ENCODE measurements at regions not wholly inside any gene's neighbourhood (a gene's known extent, or its start where the extent isn't known, plus 50 kb on each side); places are given as distances from the start of the nearest gene placed in this dataset.
A peak's percentile ranks its signal among the peaks of the same experiment; 100 is the strongest.
"Not testable (repeated sequence)": the region's sequence is repeated elsewhere in the genome, so short reads cannot be mapped to it uniquely, and the experiment has no call there.

DNA sequence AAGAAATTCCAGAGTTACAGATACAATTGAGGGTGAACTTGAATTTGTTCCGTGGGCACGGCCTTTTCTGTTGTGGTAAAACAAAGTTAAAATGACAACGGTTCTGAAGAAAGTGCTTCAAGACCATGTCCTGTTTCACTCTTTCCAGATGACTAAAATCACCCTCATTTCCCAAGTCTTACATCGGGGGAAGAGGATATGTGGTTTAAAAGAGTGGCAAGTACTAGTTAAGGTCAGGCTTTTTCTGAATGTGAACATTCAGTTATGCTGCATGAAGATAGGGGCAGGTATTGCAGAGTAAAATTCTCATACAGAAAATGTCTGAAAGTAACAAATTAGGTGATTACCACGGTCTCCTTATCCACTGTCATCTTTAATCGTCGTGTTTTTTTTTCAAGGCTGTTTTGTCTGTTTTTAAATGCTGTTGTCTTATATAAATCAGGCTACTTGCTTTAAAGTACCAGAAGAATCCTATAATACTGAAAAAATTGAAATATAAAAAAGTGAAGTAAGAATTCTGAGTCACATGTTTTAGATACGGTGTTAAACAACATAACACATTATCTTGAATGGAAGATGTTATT lies 236.6 kb upstream of the PLGLB2 start:
- not testable (repeated sequence) for H3K4me3 ChIP-seq (IDR thresholded peaks at IDR 0.05; ENCODE audit: insufficient read depth, low read depth, low read length); H3K4me2 ChIP-seq; H2AFZ ChIP-seq (ENCODE audit: low read depth); H3K36me3 ChIP-seq (ENCODE audit: insufficient read depth); H4K20me1 ChIP-seq (ENCODE audit: insufficient read depth); H3K27me3 ChIP-seq (ENCODE audit: insufficient read depth, low read depth); H3K27ac ChIP-seq; H3K9ac ChIP-seq
- Histone ChIP-seq H3K4me1 (ENCODE audit: low read depth, poor library complexity, severe bottlenecking) (peaks cover 35% of the 10 kb centered on the region), H3K79me2 (ENCODE audit: insufficient read depth, low read depth) (peaks cover 20% of the 10 kb centered on the region; the same call in 1 of the 2 replicates)

DNA sequence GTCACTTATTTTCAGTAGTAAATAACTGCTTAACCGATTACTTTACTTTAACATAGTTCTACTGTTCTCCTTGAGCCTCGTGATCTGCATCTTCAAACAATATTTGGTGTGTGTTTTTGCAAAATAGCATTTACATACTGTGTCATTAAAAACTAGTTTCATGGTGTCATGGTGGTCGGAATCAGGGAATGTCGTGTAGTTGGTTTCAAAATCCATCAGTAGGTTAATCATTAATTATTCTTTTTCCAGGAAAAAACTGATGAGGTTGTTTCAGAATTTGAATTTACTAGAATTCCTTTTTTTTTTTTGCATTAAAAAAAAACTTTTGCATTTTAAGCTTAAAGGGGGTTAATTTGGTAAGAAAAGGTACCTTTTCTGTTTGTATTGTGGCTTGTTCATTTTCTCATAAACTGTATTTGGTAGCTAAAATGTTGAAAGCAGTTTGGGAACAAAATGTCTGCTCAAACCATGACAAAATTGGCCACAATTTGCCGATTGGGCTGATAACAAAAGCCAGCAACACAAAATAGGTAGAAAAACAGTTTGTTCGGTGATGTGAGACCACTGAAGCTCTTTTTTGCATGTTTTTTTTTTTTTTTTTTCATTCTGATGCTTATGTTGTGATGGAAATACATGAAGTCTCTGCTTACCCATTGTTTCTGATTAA lies 234.9 kb upstream of the PLGLB2 start:
- H4K20me1 ChIP-seq (ENCODE audit: insufficient read depth); H2AFZ ChIP-seq (ENCODE audit: low read depth); H3K4me3 ChIP-seq (IDR thresholded peaks at IDR 0.05; ENCODE audit: insufficient read depth, low read depth, low read length); H3K27me3 ChIP-seq (ENCODE audit: insufficient read depth, low read depth); H3K36me3 ChIP-seq (ENCODE audit: insufficient read depth): not testable (repeated sequence)
- peaks cover 27% of the 10 kb centered on the region; the same call in 1 of the 2 replicates for H3K79me2 ChIP-seq (ENCODE audit: insufficient read depth, low read depth)
- peak overlapping the region; percentile 69 for H3K27ac ChIP-seq
- peaks cover 34% of the 10 kb centered on the region for H3K4me1 ChIP-seq (ENCODE audit: low read depth, poor library complexity, severe bottlenecking)
- H3K9ac ChIP-seq = peak overlapping the region; percentile 36; the same call in 1 of the 2 replicates
- H3K4me2 ChIP-seq = peak overlapping the region; percentile 59; the same call in 1 of the 2 replicates

DNA sequence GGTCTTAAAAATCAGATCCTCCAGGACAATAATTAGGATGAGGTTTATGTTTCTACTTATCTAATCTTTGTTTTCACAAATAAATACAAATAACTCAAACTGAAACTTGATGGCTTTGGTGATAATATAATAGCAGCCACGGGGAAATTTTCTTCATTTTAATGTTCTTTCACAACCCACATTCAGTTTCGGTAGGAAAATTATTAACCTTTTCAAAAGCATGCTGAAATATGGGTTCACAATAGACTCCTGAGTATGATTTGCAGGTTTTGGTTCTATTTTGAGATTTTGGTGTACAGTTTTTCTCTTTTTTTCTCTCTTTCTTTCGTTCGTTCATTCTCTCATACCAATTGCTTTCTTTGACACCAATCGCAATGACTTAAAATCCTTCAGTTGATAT lies 233.9 kb upstream of the PLGLB2 start:
- not testable (repeated sequence) for H3K27me3 ChIP-seq (ENCODE audit: insufficient read depth, low read depth); H4K20me1 ChIP-seq (ENCODE audit: insufficient read depth); H3K4me3 ChIP-seq (IDR thresholded peaks at IDR 0.05; ENCODE audit: insufficient read depth, low read depth, low read length); H3K36me3 ChIP-seq (ENCODE audit: insufficient read depth); H3K4me2 ChIP-seq; H3K9ac ChIP-seq; H2AFZ ChIP-seq (ENCODE audit: low read depth)
- Histone ChIP-seq H3K27ac (peak overlapping the region; percentile 47; the same call in 1 of the 2 replicates), H3K79me2 (ENCODE audit: insufficient read depth, low read depth) (peaks cover 24% of the 10 kb centered on the region; the same call in 1 of the 2 replicates), H3K4me1 (ENCODE audit: low read depth, poor library complexity, severe bottlenecking) (peaks cover 24% of the 10 kb centered on the region)

DNA sequence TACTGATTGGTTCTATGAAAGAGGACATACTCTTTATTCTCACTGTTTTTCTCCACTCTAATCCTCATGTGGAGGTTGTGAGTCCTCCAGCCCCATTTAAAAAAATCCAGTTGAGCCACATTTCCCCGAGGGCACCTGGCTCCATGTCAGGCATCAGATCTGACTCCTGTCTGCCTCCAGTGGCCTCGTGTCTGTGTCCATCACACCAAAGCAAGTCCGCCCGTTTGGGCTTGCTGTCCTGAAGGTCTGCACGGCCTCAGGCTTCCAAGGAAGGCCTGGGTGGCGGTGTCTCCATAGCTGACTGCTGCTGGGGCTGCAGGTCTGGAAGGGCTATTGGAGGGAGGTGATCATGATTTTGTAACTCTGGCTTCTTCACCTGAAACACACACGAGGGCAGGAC lies 233.4 kb upstream of the PLGLB2 start:
- H3K36me3 ChIP-seq (ENCODE audit: insufficient read depth); H2AFZ ChIP-seq (ENCODE audit: low read depth); H3K9ac ChIP-seq; H4K20me1 ChIP-seq (ENCODE audit: insufficient read depth); H3K27me3 ChIP-seq (ENCODE audit: insufficient read depth, low read depth); H3K27ac ChIP-seq; H3K4me2 ChIP-seq; H3K4me3 ChIP-seq (IDR thresholded peaks at IDR 0.05; ENCODE audit: insufficient read depth, low read depth, low read length): not testable (repeated sequence)
- Histone ChIP-seq H3K79me2 (ENCODE audit: insufficient read depth, low read depth) (peaks cover 22% of the 10 kb centered on the region; the same call in 1 of the 2 replicates), H3K4me1 (ENCODE audit: low read depth, poor library complexity, severe bottlenecking) (peaks cover 19% of the 10 kb centered on the region)

DNA sequence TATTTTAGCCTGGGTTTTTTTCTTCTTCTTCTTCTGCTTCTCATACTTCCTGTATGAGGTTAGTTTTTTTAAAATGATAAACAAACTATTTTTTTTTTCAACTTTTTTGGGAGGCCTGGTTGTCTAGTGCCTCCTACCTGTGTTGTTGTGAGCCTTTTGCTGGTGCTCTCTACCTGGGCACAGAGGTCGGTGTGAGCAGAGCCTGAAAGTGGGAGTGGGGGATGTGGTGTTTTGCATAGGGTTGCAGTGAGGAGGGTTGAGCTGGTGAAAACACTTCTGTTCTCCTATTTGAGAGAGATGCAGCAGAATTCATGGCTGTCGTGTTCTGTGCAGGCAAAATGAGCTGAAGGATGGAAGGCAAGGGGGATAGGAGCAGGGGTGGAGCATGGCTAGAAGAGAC lies 232.7 kb upstream of the PLGLB2 start:
- not testable (repeated sequence) for H3K27ac ChIP-seq, H3K4me2 ChIP-seq
- peaks cover 18% of the 10 kb centered on the region for H3K4me1 ChIP-seq (ENCODE audit: low read depth, poor library complexity, severe bottlenecking)

DNA sequence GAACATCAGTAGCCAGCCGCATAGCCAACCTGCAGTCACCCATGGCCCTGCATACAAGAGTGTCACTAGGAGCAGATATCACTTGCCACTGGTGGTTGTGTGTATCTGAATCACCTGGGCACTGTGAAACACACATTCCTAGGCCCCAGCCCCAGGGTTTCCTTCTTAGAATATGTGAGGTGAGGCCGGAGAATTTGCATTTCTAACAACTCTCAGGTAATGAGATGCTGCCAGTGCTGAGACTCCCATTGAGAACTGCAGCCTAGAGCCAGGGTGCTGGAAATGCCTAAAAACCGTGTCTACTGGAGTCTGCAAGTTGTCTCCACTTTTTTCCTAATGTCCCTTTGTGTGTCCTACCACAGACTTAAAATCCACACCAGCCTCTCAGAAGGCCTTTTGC lies 232.0 kb upstream of the PLGLB2 start:
- H2AFZ ChIP-seq (ENCODE audit: low read depth); H4K20me1 ChIP-seq (ENCODE audit: insufficient read depth); H3K4me3 ChIP-seq (IDR thresholded peaks at IDR 0.05; ENCODE audit: insufficient read depth, low read depth, low read length); H3K9ac ChIP-seq; H3K4me2 ChIP-seq; H3K27me3 ChIP-seq (ENCODE audit: insufficient read depth, low read depth); H3K27ac ChIP-seq; H3K36me3 ChIP-seq (ENCODE audit: insufficient read depth): not testable (repeated sequence)
- Histone ChIP-seq H3K79me2 (ENCODE audit: insufficient read depth, low read depth) (peaks cover 19% of the 10 kb centered on the region; the same call in 1 of the 2 replicates), H3K4me1 (ENCODE audit: low read depth, poor library complexity, severe bottlenecking) (peaks cover 14% of the 10 kb centered on the region)

More for the DNA sequence above, 232.7 kb upstream of the PLGLB2 start:
- not testable (repeated sequence) for H2AFZ ChIP-seq (ENCODE audit: low read depth); H3K4me3 ChIP-seq (IDR thresholded peaks at IDR 0.05; ENCODE audit: insufficient read depth, low read depth, low read length); H3K36me3 ChIP-seq (ENCODE audit: insufficient read depth); H4K20me1 ChIP-seq (ENCODE audit: insufficient read depth); H3K9ac ChIP-seq; H3K27me3 ChIP-seq (ENCODE audit: insufficient read depth, low read depth)
- H3K79me2 ChIP-seq (ENCODE audit: insufficient read depth, low read depth) = peaks cover 22% of the 10 kb centered on the region; the same call in 1 of the 2 replicates

DNA sequence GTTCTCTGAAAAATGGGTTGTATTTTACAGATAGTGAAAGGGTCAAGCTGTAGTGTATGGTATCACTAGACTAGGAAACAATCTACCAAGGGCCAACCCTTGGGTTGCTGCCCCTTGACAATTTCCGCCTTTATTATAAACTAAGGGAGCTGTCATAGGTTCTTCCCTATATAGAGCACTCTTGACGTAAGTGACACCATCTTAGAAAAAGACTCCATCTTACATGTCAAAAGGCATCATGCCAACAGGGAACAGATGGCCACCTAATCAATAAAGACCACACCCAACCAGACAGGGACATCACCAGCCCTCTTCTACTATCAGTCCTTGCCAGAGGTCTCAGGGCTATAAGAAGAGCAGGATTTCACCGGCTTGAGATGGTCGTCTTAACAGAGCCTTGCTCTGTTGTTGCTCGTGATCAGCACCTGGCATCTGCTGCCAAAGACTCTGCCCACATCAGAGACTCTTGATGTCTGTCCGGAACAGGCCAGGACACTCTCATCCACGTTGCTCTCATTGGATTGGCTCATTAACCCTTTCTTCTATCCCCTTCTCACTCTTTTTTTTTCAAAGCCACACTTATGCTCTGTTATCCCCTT lies 231.4 kb upstream of the PLGLB2 start:
- not testable (repeated sequence) for H3K27me3 ChIP-seq (ENCODE audit: insufficient read depth, low read depth); H4K20me1 ChIP-seq (ENCODE audit: insufficient read depth); H3K36me3 ChIP-seq (ENCODE audit: insufficient read depth); H3K4me3 ChIP-seq (IDR thresholded peaks at IDR 0.05; ENCODE audit: insufficient read depth, low read depth, low read length); H3K27ac ChIP-seq; H3K9ac ChIP-seq; H3K4me2 ChIP-seq; H2AFZ ChIP-seq (ENCODE audit: low read depth)
- H3K4me1 ChIP-seq (ENCODE audit: low read depth, poor library complexity, severe bottlenecking) = peaks cover 14% of the 10 kb centered on the region
- H3K79me2 ChIP-seq (ENCODE audit: insufficient read depth, low read depth) = peaks cover 19% of the 10 kb centered on the region; the same call in 1 of the 2 replicates

DNA sequence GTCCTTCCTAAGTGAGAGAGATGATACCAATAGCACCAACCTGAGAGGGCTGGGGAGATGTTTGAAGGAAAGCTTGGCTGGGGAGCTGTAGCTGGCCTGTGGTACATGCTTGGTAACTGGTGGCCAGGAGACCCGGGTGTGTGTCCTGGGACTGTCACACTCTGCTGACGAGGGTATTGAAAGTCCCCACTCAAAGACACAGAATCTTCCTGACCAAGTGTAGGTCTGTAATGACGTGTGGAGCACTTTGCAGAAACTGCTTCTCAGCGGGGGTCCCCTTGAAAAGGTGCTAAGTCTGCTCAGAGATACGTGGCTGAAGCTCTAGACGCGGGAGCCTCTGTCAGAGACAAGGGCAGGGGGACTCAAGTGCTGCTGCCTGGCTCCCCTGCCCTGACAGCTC lies 230.4 kb upstream of the PLGLB2 start:
- Histone ChIP-seq H3K4me1 (ENCODE audit: low read depth, poor library complexity, severe bottlenecking) (peaks cover 12% of the 10 kb centered on the region), H3K79me2 (ENCODE audit: insufficient read depth, low read depth) (peaks cover 19% of the 10 kb centered on the region; the same call in 1 of the 2 replicates)
- H3K27ac ChIP-seq; H3K36me3 ChIP-seq (ENCODE audit: insufficient read depth); H3K9ac ChIP-seq; H4K20me1 ChIP-seq (ENCODE audit: insufficient read depth); H3K27me3 ChIP-seq (ENCODE audit: insufficient read depth, low read depth); H3K4me2 ChIP-seq; H2AFZ ChIP-seq (ENCODE audit: low read depth); H3K4me3 ChIP-seq (IDR thresholded peaks at IDR 0.05; ENCODE audit: insufficient read depth, low read depth, low read length): not testable (repeated sequence)

DNA sequence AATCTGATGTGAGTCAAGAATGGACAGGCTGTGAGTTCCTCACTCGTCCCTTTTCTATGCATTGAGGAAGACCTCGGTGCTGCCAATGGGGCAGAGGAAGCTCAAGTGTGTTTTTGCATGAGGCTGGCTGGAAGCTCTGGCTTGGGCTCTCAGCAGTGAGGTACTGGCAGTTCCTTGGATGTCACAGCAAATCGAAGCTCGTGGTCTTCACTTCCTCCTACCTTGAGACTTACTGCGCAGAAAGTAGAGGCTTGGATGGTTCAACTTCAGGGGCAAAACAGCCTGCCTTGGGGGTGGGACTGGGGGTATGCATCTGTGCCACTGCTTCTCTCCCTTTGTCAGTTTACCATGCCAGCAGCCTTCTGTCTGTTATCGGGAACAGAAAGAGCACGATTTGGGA lies 229.8 kb upstream of the PLGLB2 start:
- H3K9ac ChIP-seq; H3K27me3 ChIP-seq (ENCODE audit: insufficient read depth, low read depth); H2AFZ ChIP-seq (ENCODE audit: low read depth); H3K4me2 ChIP-seq; H3K36me3 ChIP-seq (ENCODE audit: insufficient read depth); H3K4me3 ChIP-seq (IDR thresholded peaks at IDR 0.05; ENCODE audit: insufficient read depth, low read depth, low read length); H3K27ac ChIP-seq; H4K20me1 ChIP-seq (ENCODE audit: insufficient read depth): not testable (repeated sequence)
- Histone ChIP-seq H3K79me2 (ENCODE audit: insufficient read depth, low read depth) (peaks cover 19% of the 10 kb centered on the region; the same call in 1 of the 2 replicates), H3K4me1 (ENCODE audit: low read depth, poor library complexity, severe bottlenecking) (peaks cover 12% of the 10 kb centered on the region)

DNA sequence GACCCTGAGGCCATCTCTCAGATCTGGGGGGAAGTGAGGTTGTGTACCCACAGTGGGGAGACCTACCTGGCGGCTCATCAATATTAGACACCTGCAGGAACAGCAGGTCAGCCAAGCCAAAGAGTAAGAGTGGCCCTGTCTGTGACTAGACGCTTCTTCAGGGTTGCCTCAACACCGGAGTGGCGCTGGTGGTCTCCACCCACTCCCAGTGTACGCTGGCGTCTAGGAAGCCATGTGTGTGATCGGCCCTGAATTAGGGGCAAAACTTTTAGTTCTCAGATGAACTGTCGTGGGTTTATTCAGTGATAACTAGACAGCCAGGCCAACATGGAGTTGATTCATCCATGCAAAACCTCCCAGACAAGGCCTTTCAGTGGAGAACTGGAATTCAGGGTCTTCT lies 229.3 kb upstream of the PLGLB2 start:
- H3K27me3 ChIP-seq (ENCODE audit: insufficient read depth, low read depth); H2AFZ ChIP-seq (ENCODE audit: low read depth); H3K4me2 ChIP-seq; H3K9ac ChIP-seq; H4K20me1 ChIP-seq (ENCODE audit: insufficient read depth); H3K36me3 ChIP-seq (ENCODE audit: insufficient read depth); H3K4me3 ChIP-seq (IDR thresholded peaks at IDR 0.05; ENCODE audit: insufficient read depth, low read depth, low read length); H3K27ac ChIP-seq: not testable (repeated sequence)
- Histone ChIP-seq H3K79me2 (ENCODE audit: insufficient read depth, low read depth) (peaks cover 19% of the 10 kb centered on the region; the same call in 1 of the 2 replicates), H3K4me1 (ENCODE audit: low read depth, poor library complexity, severe bottlenecking) (peaks cover 12% of the 10 kb centered on the region)
